ENCODE measurements at regions not wholly inside any gene's neighbourhood (a gene's known extent, or its start where the extent isn't known, plus 50 kb on each side); places are given as distances from the start of the nearest gene placed in this dataset.

DNA sequence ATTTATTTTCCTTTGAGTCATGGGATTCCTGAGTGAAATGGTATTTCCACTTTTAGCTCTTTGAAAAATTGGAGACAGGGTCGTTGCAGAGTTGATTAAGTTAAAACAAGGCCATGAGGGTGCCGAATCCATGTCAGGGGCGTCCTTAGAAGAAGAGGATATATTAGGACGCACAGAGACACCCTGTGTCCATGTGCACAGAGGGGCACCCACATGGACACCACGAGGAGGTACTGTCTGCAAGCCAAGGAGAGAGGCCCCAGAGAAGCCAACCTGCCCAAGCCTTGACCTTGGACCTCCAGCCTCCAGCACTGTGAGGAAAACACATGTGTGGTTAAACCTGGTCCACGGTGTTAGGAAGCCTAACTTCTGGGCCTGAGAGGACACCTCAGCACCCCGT, 113.9 kb upstream of the THBS2 start:
- TF ChIP-seq, protein P1, sequence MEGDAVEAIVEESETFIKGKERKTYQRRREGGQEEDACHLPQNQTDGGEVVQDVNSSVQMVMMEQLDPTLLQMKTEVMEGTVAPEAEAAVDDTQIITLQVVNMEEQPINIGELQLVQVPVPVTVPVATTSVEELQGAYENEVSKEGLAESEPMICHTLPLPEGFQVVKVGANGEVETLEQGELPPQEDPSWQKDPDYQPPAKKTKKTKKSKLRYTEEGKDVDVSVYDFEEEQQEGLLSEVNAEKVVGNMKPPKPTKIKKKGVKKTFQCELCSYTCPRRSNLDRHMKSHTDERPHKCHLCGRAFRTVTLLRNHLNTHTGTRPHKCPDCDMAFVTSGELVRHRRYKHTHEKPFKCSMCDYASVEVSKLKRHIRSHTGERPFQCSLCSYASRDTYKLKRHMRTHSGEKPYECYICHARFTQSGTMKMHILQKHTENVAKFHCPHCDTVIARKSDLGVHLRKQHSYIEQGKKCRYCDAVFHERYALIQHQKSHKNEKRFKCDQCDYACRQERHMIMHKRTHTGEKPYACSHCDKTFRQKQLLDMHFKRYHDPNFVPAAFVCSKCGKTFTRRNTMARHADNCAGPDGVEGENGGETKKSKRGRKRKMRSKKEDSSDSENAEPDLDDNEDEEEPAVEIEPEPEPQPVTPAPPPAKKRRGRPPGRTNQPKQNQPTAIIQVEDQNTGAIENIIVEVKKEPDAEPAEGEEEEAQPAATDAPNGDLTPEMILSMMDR (IDR thresholded peaks at IDR 0.05 in 2 of 3, conservative IDR thresholded peaks at IDR 0.05 in 1 of 3; ENCODE audit: borderline replicate concordance in 1 of 3, insufficient read depth in 1 of 3, low read depth in 2 of 3, low read length in 2 of 3): no peak
- TF ChIP-seq POLR2A (IDR thresholded peaks at IDR 0.05; ENCODE audit: borderline replicate concordance, extremely low read depth, insufficient read depth, insufficient read length) (no peak), YY1 (IDR thresholded peaks at IDR 0.05; ENCODE audit: extremely low read depth, insufficient replicate concordance, low read depth, low read length) (no peak), POLR2AphosphoS5 (IDR thresholded peaks at IDR 0.05; ENCODE audit: low read depth, low read length) (no peak)
